ENCODE measurements at regions not wholly inside any gene's neighbourhood (a gene's known extent, or its start where the extent isn't known, plus 50 kb on each side); places are given as distances from the start of the nearest gene placed in this dataset.

GRCh38 chr12:25876383-25877045 is 82.0 kb upstream of the RASSF8 start:
- no peak overlapping the region for H3K4me3 ChIP-seq
- H3K27ac ChIP-seq: no peak overlapping the region
- WGBS, 2 donors: 74 to 75% methylated on average over 2 of the region's 2 CpGs
- no peaks in the 10 kb centered on the region for H3K4me1 ChIP-seq
- H3K9me3 ChIP-seq: no peaks in the 10 kb centered on the region
- no peaks in the 10 kb centered on the region for H3K36me3 ChIP-seq
- TF ChIP-seq POLR2A (IDR thresholded peaks at IDR 0.05): no peak
- no peak for TF ChIP-seq CTCF (IDR thresholded peaks at IDR 0.05)
- no peak for DNase-seq
- H3K27me3 ChIP-seq: no peaks in the 10 kb centered on the region
- intact Hi-C loops (cut with DNase I): no loop called here

- intact Hi-C loops (cut with DNase I): no loop called here
- Histone ChIP-seq H3K9me3 (no peaks in the 10 kb centered on the region), H3K4me3 (no peak overlapping the region), H3K4me1 (no peaks in the 10 kb centered on the region), H3K27me3 (no peaks in the 10 kb centered on the region), H3K27ac (no peak overlapping the region), H3K36me3 (no peaks in the 10 kb centered on the region)
- TF ChIP-seq POLR2A (IDR thresholded peaks at IDR 0.05) (no peak), CTCF (IDR thresholded peaks at IDR 0.05) (no peak)
- 94 to 100% methylated on average over 1 of the region's 1 CpG for WGBS, 2 donors
- DNase-seq: no peak
Observed at GRCh38 chr12:25877446-25877845, 81.0 kb upstream of the RASSF8 start.

GRCh38 chr12:25882266-25882665 is 76.2 kb upstream of the RASSF8 start:
- TF ChIP-seq POLR2A (IDR thresholded peaks at IDR 0.05) (no peak), CTCF (IDR thresholded peaks at IDR 0.05) (no peak)
- intact Hi-C loops (cut with DNase I): no loop called here
- 65 to 75% methylated on average over 1 of the region's 1 CpG for WGBS, 2 donors

GRCh38 chr12:25883026-25883916 is 75.2 kb upstream of the RASSF8 start:
- H3K27ac ChIP-seq: no peak overlapping the region
- H3K4me3 ChIP-seq: no peak overlapping the region
- intact Hi-C loops (cut with DNase I): no loop called here
- H3K27me3 ChIP-seq: peaks cover 0 to 3% (median 0%) of the 10 kb centered on the region in 4 donors
- no peak for DNase-seq
- WGBS, 2 donors: 71 to 76% methylated on average over 10 of the region's 10 CpGs
- no peaks in the 10 kb centered on the region for H3K36me3 ChIP-seq
- H3K4me1 ChIP-seq: no peaks in the 10 kb centered on the region
- no peak for TF ChIP-seq POLR2A (IDR thresholded peaks at IDR 0.05)
- TF ChIP-seq CTCF (IDR thresholded peaks at IDR 0.05): no peak
- no peaks in the 10 kb centered on the region for H3K9me3 ChIP-seq

More at GRCh38 chr12:25882266-25882665, 76.2 kb upstream of the RASSF8 start:
- Histone ChIP-seq H3K27ac (no peak overlapping the region), H3K27me3 (peaks cover 0 to 3% (median 0%) of the 10 kb centered on the region in 4 donors), H3K36me3 (no peaks in the 10 kb centered on the region), H3K9me3 (no peaks in the 10 kb centered on the region), H3K4me3 (no peak overlapping the region), H3K4me1 (no peaks in the 10 kb centered on the region)
- DNase-seq: no peak

Measured in esophagus squamous epithelium (tissue), 5 donors.